Brain microvascular endothelial cell (primary cell): ENCODE measurements at regions not wholly inside any gene's neighbourhood (a gene's known extent, or its start where the extent isn't known, plus 50 kb on each side); places are given as distances from the start of the nearest gene placed in this dataset.

Source experiments
- DNase-seq: peaks from one replicate; pipeline ENCODE4 v3.0.0-alpha.2; 2020
- H3K27ac ChIP-seq: fragments of 250-450 bp; sonication (Bioruptor Pico); 2 replicates; pipeline ENCODE4 v1.5.1; 2020; ENCODE audit warnings: mild to moderate bottlenecking, moderate library complexity
- H3K27me3 ChIP-seq: fragments of 250-450 bp; sonication (Bioruptor Pico); replicated peaks from 2 replicates; pipeline ENCODE4 v1.5.1; 2020; ENCODE audit warnings: mild to moderate bottlenecking
- H3K36me3 ChIP-seq: fragments of 250-450 bp; sonication (Bioruptor Pico); replicated peaks from 2 replicates; pipeline ENCODE4 v1.5.1; 2020; ENCODE audit warnings: mild to moderate bottlenecking
- H3K4me3 ChIP-seq: 2 replicates; pipeline ENCODE4 v1.5.1; 2011; ENCODE audit warnings: low read depth, mild to moderate bottlenecking, control low read depth, low read length, moderate library complexity
- in situ Hi-C: cut with HindIII; loops from 2 replicates; pipeline ENCODE4 v1.10.0; 2017; ENCODE audit warnings: low sequenced_read_pairs, low pct_ligation_motif_present
- TF ChIP-seq, protein P1 (sequence below): IDR thresholded peaks from 2 replicates; pipeline ENCODE4 v1.5.1; 2011; ENCODE audit warnings: low read depth, mild to moderate bottlenecking, moderate library complexity, low read length, control low read depth, inconsistent platforms; ENCODE audit errors: missing control alignments

- DNase-seq = no peak
- in situ Hi-C loops = no loop called here
- Histone ChIP-seq H3K4me3 (no peak overlapping the region), H3K27ac (no peak overlapping the region), H3K36me3 (no peaks in the 10 kb centered on the region), H3K27me3 (no peaks in the 10 kb centered on the region)
- TF ChIP-seq, protein P1, sequence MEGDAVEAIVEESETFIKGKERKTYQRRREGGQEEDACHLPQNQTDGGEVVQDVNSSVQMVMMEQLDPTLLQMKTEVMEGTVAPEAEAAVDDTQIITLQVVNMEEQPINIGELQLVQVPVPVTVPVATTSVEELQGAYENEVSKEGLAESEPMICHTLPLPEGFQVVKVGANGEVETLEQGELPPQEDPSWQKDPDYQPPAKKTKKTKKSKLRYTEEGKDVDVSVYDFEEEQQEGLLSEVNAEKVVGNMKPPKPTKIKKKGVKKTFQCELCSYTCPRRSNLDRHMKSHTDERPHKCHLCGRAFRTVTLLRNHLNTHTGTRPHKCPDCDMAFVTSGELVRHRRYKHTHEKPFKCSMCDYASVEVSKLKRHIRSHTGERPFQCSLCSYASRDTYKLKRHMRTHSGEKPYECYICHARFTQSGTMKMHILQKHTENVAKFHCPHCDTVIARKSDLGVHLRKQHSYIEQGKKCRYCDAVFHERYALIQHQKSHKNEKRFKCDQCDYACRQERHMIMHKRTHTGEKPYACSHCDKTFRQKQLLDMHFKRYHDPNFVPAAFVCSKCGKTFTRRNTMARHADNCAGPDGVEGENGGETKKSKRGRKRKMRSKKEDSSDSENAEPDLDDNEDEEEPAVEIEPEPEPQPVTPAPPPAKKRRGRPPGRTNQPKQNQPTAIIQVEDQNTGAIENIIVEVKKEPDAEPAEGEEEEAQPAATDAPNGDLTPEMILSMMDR = no peak
Observed at GRCh38 chr18:66222174-66222573, 381.7 kb downstream of the CDH19 start.

- Histone ChIP-seq H3K36me3 (no peaks in the 10 kb centered on the region), H3K27ac (no peak overlapping the region), H3K27me3 (no peaks in the 10 kb centered on the region), H3K4me3 (no peak overlapping the region)
- TF ChIP-seq, protein P1 = no peak
- DNase-seq = no peak
- in situ Hi-C loops = no loop called here
Observed at GRCh38 chr18:66219817-66220216, 384.1 kb downstream of the CDH19 start.

- no peak for DNase-seq
- Histone ChIP-seq H3K27me3 (no peaks in the 10 kb centered on the region), H3K36me3 (no peaks in the 10 kb centered on the region), H3K4me3 (no peak overlapping the region), H3K27ac (no peak overlapping the region)
- TF ChIP-seq, protein P1 = no peak
- in situ Hi-C loops = no loop called here
Observed at GRCh38 chr18:66211749-66212148, 392.1 kb downstream of the CDH19 start.

DNA sequence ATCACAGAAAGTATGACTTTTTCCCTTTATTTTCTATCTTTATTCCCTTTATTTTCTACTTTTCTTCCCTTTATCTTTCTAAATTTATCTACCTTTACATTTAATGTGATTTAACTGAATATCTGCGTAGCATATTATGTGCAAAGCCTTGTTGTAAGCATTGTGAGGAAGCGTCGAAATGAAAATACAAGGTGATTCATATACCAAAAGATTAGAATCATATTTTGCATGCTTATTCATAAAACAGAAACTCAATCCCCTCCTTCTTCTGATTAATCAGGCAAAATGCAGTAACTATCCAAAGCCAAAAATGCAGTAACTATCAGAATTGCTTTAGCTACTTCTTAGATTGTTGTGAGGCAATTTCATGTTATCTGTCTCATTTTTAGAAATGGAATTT is 393.0 kb downstream of the CDH19 start:
- Histone ChIP-seq H3K4me3 (no peak overlapping the region), H3K36me3 (no peaks in the 10 kb centered on the region), H3K27ac (no peak overlapping the region), H3K27me3 (no peaks in the 10 kb centered on the region)
- TF ChIP-seq, protein P1 = no peak
- no peak for DNase-seq
- in situ Hi-C loops = no loop called here

GRCh38 chr18:66209656-66210055 is 394.2 kb downstream of the CDH19 start:
- DNase-seq = no peak
- TF ChIP-seq, protein P1 = no peak
- Histone ChIP-seq H3K27ac (no peak overlapping the region), H3K36me3 (no peaks in the 10 kb centered on the region), H3K27me3 (no peaks in the 10 kb centered on the region), H3K4me3 (no peak overlapping the region)
- in situ Hi-C loops = no loop called here

- in situ Hi-C loops = no loop called here
- no peak for DNase-seq
- TF ChIP-seq, protein P1 = no peak
Observed at GRCh38 chr18:66196805-66197204, 407.1 kb downstream of the CDH19 start.

More at GRCh38 chr18:66196805-66197204, 407.1 kb downstream of the CDH19 start:
- H3K4me3 ChIP-seq = no peak overlapping the region
- H3K27me3 ChIP-seq = no peaks in the 10 kb centered on the region
- H3K36me3 ChIP-seq = no peaks in the 10 kb centered on the region
- H3K27ac ChIP-seq = no peak overlapping the region
